ENCODE measurements at regions not wholly inside any gene's neighbourhood (a gene's known extent, or its start where the extent isn't known, plus 50 kb on each side); places are given as distances from the start of the nearest gene placed in this dataset.

GRCh38 chr5:141753971-141754713 lies 72.1 kb upstream of the ARAP3 start:
- 26% methylated on average over 4 of the region's 11 CpGs for WGBS (ENCODE audit: insufficient coverage)
- Histone ChIP-seq H3K27me3 (replicated peaks in 1 of 4; ENCODE audit: control extremely low read depth in 1 of 4, control insufficient read depth in 3 of 4, insufficient read depth in 4 of 4, low read length in 3 of 4) (peaks cover 0 to 81% (median 24%) of the 10 kb centered on the region in 4 experiments), H3K4me3 (ENCODE audit: control extremely low read depth in 1 of 5, extremely low read depth in 1 of 5, insufficient read depth in 1 of 5, low read depth in 2 of 5, low read length in 4 of 5) (no peak overlapping the region), H3K36me3 (replicated peaks in 1 of 2; ENCODE audit: control extremely low read depth in 1 of 2, control insufficient read depth in 1 of 2, extremely low read depth in 1 of 2, insufficient read depth in 2 of 2, low read length in 1 of 2) (no peaks in the 10 kb centered on the region), H3K4me1 (ENCODE audit: control insufficient read depth in 2 of 2, insufficient read depth in 2 of 2, low read length in 2 of 2) (no peaks in the 10 kb centered on the region), H3K9me3 (ENCODE audit: control extremely low read depth in 1 of 3, control insufficient read depth in 2 of 3, insufficient read depth in 1 of 3, low read length in 2 of 3) (peaks cover 0 to 34% (median 0%) of the 10 kb centered on the region in 3 donors), H4K20me1 (ENCODE audit: control insufficient read depth, insufficient read depth, low read length, poor library complexity, severe bottlenecking) (no peaks in the 10 kb centered on the region), H2AFZ (ENCODE audit: insufficient read depth, low read depth, low read length, poor library complexity, severe bottlenecking) (no peak overlapping the region), H3K4me2 (replicated peaks; ENCODE audit: low read depth, low read length, poor library complexity, severe bottlenecking) (no peak overlapping the region), H3K79me2 (ENCODE audit: control insufficient read depth, insufficient read depth, low read length) (no peaks in the 10 kb centered on the region), H3K9ac (ENCODE audit: low read length) (no peak overlapping the region), H3K27ac (ENCODE audit: low read length in 2 of 2) (no peak overlapping the region)
- no peaks in the 10 kb centered on the region for H3K9me3 Mint-ChIP-seq (ENCODE audit: insufficient read depth)
- no peak for ATAC-seq (ENCODE audit: low read depth)
- H3K4me3 Mint-ChIP-seq: no peak overlapping the region
- H3K27ac Mint-ChIP-seq: no peak overlapping the region
- intact Hi-C loops (cut with micrococcal nuclease): no loop called here
- DNase-seq: peak; percentile 37
- CTCF ChIA-PET: no interaction called here
- peaks cover 82% of the 10 kb centered on the region for H3K27me3 Mint-ChIP-seq
- H3K4me1 Mint-ChIP-seq: no peaks in the 10 kb centered on the region
- POLR2A ChIA-PET: no interaction called here
- no peak for TF ChIP-seq EZH2 (IDR thresholded peaks at IDR 0.05; ENCODE audit: borderline replicate concordance, insufficient read depth, low read depth, low read length, poor library complexity, severe bottlenecking)
- no peak for TF ChIP-seq CTCF (IDR thresholded peaks at IDR 0.05)

Data from B cell (primary cell).